ENCODE measurements at regions not wholly inside any gene's neighbourhood (a gene's known extent, or its start where the extent isn't known, plus 50 kb on each side); places are given as distances from the start of the nearest gene placed in this dataset.

DNA sequence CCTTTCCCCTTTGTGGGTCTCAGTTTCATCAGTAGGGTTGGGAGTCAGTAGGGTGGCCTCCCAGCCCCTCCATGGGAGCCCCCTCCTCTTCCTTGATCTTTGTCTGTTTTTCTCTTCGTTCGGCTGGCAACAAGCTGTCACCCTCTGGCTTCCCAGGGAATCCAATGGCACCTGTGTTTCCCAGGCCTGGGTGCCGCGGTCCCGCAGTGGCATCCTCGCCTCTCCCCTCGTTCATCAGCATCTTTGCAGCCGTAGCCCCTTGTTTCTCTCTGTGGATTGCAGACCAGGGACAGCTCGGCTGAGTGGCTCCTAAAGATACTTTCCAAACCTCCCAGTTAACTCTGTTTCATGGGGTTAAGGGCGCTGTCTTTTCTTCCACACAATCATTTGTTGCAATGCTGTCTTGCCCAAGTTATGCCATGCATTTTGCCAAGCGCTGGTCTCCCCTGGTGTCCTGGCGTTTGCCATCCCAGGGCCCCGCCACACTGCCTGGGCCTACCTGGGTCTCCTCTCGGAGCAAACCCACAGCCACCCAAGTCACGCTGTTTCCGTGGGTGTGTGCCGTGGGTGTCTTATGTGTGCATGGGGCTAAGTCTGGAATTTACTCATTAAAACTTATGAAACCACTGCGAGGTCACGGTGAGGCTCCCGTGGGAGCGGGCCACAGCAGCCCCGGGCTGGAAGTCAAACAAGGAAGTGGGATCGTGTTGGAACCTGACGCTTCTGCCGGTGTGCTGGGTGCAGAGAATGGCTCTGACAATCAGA, 189.4 kb upstream of the SHH start:
- no peaks in the 10 kb centered on the region for H3K9me3 Mint-ChIP-seq (ENCODE audit: insufficient read depth)
- Histone ChIP-seq H2AFZ (ENCODE audit: insufficient read depth, low read depth, low read length, poor library complexity, severe bottlenecking) (no peak overlapping the region), H3K36me3 (replicated peaks in 1 of 2; ENCODE audit: control extremely low read depth in 1 of 2, control insufficient read depth in 1 of 2, extremely low read depth in 1 of 2, insufficient read depth in 2 of 2, low read length in 1 of 2) (no peaks in the 10 kb centered on the region), H3K9ac (ENCODE audit: low read length) (no peak overlapping the region), H3K79me2 (ENCODE audit: control insufficient read depth, insufficient read depth, low read length) (no peaks in the 10 kb centered on the region), H3K4me2 (replicated peaks; ENCODE audit: low read depth, low read length, poor library complexity, severe bottlenecking) (no peak overlapping the region), H3K4me3 (ENCODE audit: control extremely low read depth in 1 of 5, extremely low read depth in 1 of 5, insufficient read depth in 1 of 5, low read depth in 2 of 5, low read length in 4 of 5) (no peak overlapping the region), H3K9me3 (ENCODE audit: control extremely low read depth in 1 of 3, control insufficient read depth in 2 of 3, insufficient read depth in 1 of 3, low read length in 2 of 3) (peaks cover 0 to 33% (median 0%) of the 10 kb centered on the region in 3 donors), H3K27ac (ENCODE audit: low read length in 2 of 2) (no peak overlapping the region), H3K27me3 (replicated peaks in 1 of 4; ENCODE audit: control extremely low read depth in 1 of 4, control insufficient read depth in 3 of 4, insufficient read depth in 4 of 4, low read length in 3 of 4) (no peaks in the 10 kb centered on the region), H3K4me1 (ENCODE audit: control insufficient read depth in 2 of 2, insufficient read depth in 2 of 2, low read length in 2 of 2) (no peaks in the 10 kb centered on the region), H4K20me1 (ENCODE audit: control insufficient read depth, insufficient read depth, low read length, poor library complexity, severe bottlenecking) (no peaks in the 10 kb centered on the region)
- no peak for DNase-seq
- H3K4me3 Mint-ChIP-seq: no peak overlapping the region
- 91% methylated on average over 21 of the region's 25 CpGs for WGBS (ENCODE audit: insufficient coverage)
- H3K27me3 Mint-ChIP-seq: peaks cover 6% of the 10 kb centered on the region
- H3K4me1 Mint-ChIP-seq: peaks cover 6% of the 10 kb centered on the region
- POLR2A ChIA-PET: no interaction called here
- TF ChIP-seq, protein P1, sequence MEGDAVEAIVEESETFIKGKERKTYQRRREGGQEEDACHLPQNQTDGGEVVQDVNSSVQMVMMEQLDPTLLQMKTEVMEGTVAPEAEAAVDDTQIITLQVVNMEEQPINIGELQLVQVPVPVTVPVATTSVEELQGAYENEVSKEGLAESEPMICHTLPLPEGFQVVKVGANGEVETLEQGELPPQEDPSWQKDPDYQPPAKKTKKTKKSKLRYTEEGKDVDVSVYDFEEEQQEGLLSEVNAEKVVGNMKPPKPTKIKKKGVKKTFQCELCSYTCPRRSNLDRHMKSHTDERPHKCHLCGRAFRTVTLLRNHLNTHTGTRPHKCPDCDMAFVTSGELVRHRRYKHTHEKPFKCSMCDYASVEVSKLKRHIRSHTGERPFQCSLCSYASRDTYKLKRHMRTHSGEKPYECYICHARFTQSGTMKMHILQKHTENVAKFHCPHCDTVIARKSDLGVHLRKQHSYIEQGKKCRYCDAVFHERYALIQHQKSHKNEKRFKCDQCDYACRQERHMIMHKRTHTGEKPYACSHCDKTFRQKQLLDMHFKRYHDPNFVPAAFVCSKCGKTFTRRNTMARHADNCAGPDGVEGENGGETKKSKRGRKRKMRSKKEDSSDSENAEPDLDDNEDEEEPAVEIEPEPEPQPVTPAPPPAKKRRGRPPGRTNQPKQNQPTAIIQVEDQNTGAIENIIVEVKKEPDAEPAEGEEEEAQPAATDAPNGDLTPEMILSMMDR (IDR thresholded peaks at IDR 0.05): no peak
- no peak for TF ChIP-seq EZH2 (IDR thresholded peaks at IDR 0.05; ENCODE audit: borderline replicate concordance, insufficient read depth, low read depth, low read length, poor library complexity, severe bottlenecking)
- H3K27ac Mint-ChIP-seq: no peak overlapping the region
- CTCF ChIA-PET: no interaction called here
- intact Hi-C loops (cut with micrococcal nuclease): no loop called here
- ATAC-seq (ENCODE audit: low read depth): no peak

DNA sequence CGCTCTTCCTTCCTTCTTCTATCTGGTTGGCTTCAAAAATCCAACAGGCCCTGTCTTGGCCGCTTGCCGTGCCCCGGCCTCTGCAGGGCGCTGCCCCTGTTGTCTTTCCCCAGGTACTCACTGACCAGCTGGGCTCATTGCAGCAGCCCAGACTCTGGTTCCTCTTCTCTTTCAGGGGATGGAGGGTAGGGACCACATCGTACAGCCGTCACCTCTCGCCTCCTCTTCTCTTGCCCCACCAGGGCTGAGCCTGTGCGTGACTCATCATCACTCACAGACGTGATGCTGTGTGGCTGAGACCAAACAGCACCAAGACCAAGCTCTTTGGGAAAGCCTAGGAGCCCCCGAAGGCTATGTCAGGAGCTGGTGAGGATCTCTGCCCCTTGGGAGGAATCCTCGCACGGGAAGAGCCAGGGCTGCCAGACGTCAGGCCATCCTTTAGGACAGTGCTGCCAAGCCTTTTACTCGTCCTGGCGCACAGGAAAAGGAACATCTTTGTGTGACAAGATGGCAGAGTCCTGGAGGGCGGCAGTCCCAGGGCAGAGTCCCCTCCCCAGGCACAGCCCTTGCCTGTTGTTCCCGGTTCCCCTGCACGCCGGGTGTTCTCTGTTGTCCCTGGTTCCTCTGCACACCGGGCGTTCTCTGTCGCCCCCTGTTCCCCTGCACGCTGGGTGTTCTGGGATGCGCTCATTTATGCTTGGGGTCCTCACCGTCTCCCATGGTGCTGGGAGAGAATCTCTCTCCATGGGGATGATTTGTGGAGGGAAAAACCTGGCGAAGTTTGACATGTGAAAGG, 188.5 kb upstream of the SHH start:
- POLR2A ChIA-PET: no interaction called here
- 95% methylated on average over 24 of the region's 27 CpGs for WGBS (ENCODE audit: insufficient coverage)

More for the DNA sequence above, 188.5 kb upstream of the SHH start:
- Histone ChIP-seq H2AFZ (ENCODE audit: insufficient read depth, low read depth, low read length, poor library complexity, severe bottlenecking) (no peak overlapping the region), H4K20me1 (ENCODE audit: control insufficient read depth, insufficient read depth, low read length, poor library complexity, severe bottlenecking) (no peaks in the 10 kb centered on the region), H3K27ac (ENCODE audit: low read length in 2 of 2) (no peak overlapping the region), H3K9ac (ENCODE audit: low read length) (no peak overlapping the region), H3K36me3 (replicated peaks in 1 of 2; ENCODE audit: control extremely low read depth in 1 of 2, control insufficient read depth in 1 of 2, extremely low read depth in 1 of 2, insufficient read depth in 2 of 2, low read length in 1 of 2) (no peaks in the 10 kb centered on the region), H3K27me3 (replicated peaks in 1 of 4; ENCODE audit: control extremely low read depth in 1 of 4, control insufficient read depth in 3 of 4, insufficient read depth in 4 of 4, low read length in 3 of 4) (no peaks in the 10 kb centered on the region), H3K4me3 (ENCODE audit: control extremely low read depth in 1 of 5, extremely low read depth in 1 of 5, insufficient read depth in 1 of 5, low read depth in 2 of 5, low read length in 4 of 5) (no peak overlapping the region), H3K79me2 (ENCODE audit: control insufficient read depth, insufficient read depth, low read length) (no peaks in the 10 kb centered on the region), H3K4me1 (ENCODE audit: control insufficient read depth in 2 of 2, insufficient read depth in 2 of 2, low read length in 2 of 2) (no peaks in the 10 kb centered on the region), H3K4me2 (replicated peaks; ENCODE audit: low read depth, low read length, poor library complexity, severe bottlenecking) (no peak overlapping the region), H3K9me3 (ENCODE audit: control extremely low read depth in 1 of 3, control insufficient read depth in 2 of 3, insufficient read depth in 1 of 3, low read length in 2 of 3) (peaks cover 0 to 33% (median 0%) of the 10 kb centered on the region in 3 donors)
- H3K27me3 Mint-ChIP-seq: peaks cover 6% of the 10 kb centered on the region
- no peak for ATAC-seq (ENCODE audit: low read depth)
- CTCF ChIA-PET: no interaction called here
- peaks cover 12% of the 10 kb centered on the region for H3K4me1 Mint-ChIP-seq
- DNase-seq: no peak
- no peak overlapping the region for H3K4me3 Mint-ChIP-seq
- H3K9me3 Mint-ChIP-seq (ENCODE audit: insufficient read depth): no peaks in the 10 kb centered on the region
- TF ChIP-seq EZH2 (IDR thresholded peaks at IDR 0.05; ENCODE audit: borderline replicate concordance, insufficient read depth, low read depth, low read length, poor library complexity, severe bottlenecking): no peak
- TF ChIP-seq, protein P1 (IDR thresholded peaks at IDR 0.05): no peak
- intact Hi-C loops (cut with micrococcal nuclease): no loop called here
- no peak overlapping the region for H3K27ac Mint-ChIP-seq

Data from B cell (primary cell).